ENCODE measurements at regions not wholly inside any gene's neighbourhood (a gene's known extent, or its start where the extent isn't known, plus 50 kb on each side); places are given as distances from the start of the nearest gene placed in this dataset.

DNA sequence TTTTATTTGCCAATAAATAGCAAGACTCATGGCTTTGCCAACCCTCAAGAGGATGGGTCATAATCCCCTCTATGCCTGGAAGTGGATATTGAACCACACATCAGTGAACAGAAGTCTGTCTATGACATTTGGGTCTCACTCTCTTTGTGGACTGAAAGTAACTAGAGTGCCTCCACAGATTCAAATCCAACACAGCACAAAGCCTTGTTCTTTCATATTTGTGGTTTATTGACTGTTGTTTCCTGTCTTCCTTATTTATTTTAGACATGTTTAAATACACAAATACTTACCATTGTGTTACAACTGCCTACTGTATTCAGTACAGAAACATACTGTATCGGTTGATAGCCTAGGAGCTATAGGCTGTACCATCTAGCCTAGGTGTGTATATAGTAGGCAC, 121.9 kb downstream of the TSN start:
- Histone ChIP-seq H2AK5ac (ENCODE audit: low read depth, low read length) (no peak overlapping the region), H3K27ac (replicated peaks; ENCODE audit: low read length) (no peak overlapping the region), H2AFZ (ENCODE audit: low read length) (no peak overlapping the region), H3K79me1 (ENCODE audit: low read depth, low read length) (no peaks in the 10 kb centered on the region), H2BK5ac (ENCODE audit: low read length) (no peak overlapping the region), H2BK12ac (ENCODE audit: low read length) (no peak overlapping the region), H4K8ac (ENCODE audit: low read depth, low read length) (no peak overlapping the region), H3K9me3 (replicated peaks in 1 of 2; ENCODE audit: control insufficient read depth in 2 of 2, insufficient read depth in 1 of 2, low read depth in 1 of 2, low read length in 2 of 2) (no peaks in the 10 kb centered on the region), H2BK120ac (ENCODE audit: low read depth, low read length) (no peak overlapping the region), H3K36me3 (replicated peaks in 1 of 2; ENCODE audit: control insufficient read depth in 2 of 2, insufficient read depth in 2 of 2, low read length in 2 of 2) (no peaks in the 10 kb centered on the region), H3K27me3 (ENCODE audit: control insufficient read depth in 3 of 3, insufficient read depth in 3 of 3, low read depth in 1 of 3, low read length in 3 of 3) (no peaks in the 10 kb centered on the region), H3K4me2 (ENCODE audit: insufficient read depth, low read length, poor library complexity, severe bottlenecking) (no peak overlapping the region), H3K4me3 (ENCODE audit: low read length in 2 of 2) (no peak overlapping the region), H3K4ac (ENCODE audit: low read length) (no peak overlapping the region), H3K14ac (ENCODE audit: low read length) (no peak overlapping the region), H3K23ac (ENCODE audit: low read depth, low read length, poor library complexity) (no peak overlapping the region), H3K9ac (ENCODE audit: low read depth, low read length, poor library complexity) (no peak overlapping the region), H4K91ac (ENCODE audit: low read depth, low read length, poor library complexity) (no peak overlapping the region), H3K18ac (ENCODE audit: low read length) (no peak overlapping the region), H2BK15ac (ENCODE audit: low read length) (no peak overlapping the region), H3K4me1 (ENCODE audit: control insufficient read depth in 2 of 2, insufficient read depth in 1 of 2, low read depth in 1 of 2, low read length in 2 of 2) (peaks cover 8 to 12% of the 10 kb centered on the region in 2 donors)
- DNase-seq (ENCODE audit: low spot score): no peak
- no CpG with 5 or more reads among the region's 1 CpG for whole genome bisulfite sequencing, 2 donors (ENCODE audit: extremely low coverage in 2 of 2, insufficient read length in 2 of 2, insufficient replicate concordance in 1 of 2)

DNA sequence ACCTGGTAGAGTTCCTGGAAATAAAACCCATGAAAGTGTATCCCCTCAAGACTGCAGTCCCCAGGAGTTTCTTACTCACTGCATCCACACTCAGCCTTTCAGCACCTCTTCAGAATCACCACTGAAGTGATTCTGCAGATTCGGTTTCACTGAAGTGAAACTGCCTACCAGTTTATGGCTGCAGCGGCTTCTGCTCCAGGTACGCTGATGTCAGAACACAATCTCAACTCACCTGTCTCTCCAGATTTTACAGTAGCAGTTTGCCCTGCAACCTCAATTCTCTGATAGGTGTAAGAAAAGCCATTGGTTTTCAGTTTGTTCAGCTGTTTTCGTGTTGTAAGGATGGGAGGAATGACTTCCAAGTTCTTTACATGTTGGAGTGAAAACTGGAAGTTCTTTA, 124.8 kb downstream of the TSN start:
- DNase-seq (ENCODE audit: low spot score): no peak
- Histone ChIP-seq H3K36me3 (replicated peaks in 1 of 2; ENCODE audit: control insufficient read depth in 2 of 2, insufficient read depth in 2 of 2, low read length in 2 of 2) (no peaks in the 10 kb centered on the region), H3K79me1 (ENCODE audit: low read depth, low read length) (no peaks in the 10 kb centered on the region), H3K9me3 (replicated peaks in 1 of 2; ENCODE audit: control insufficient read depth in 2 of 2, insufficient read depth in 1 of 2, low read depth in 1 of 2, low read length in 2 of 2) (no peaks in the 10 kb centered on the region), H2BK15ac (ENCODE audit: low read length) (no peak overlapping the region), H3K4me3 (ENCODE audit: low read length in 2 of 2) (no peak overlapping the region), H3K4me2 (ENCODE audit: insufficient read depth, low read length, poor library complexity, severe bottlenecking) (no peak overlapping the region), H3K23ac (ENCODE audit: low read depth, low read length, poor library complexity) (no peak overlapping the region), H4K91ac (ENCODE audit: low read depth, low read length, poor library complexity) (no peak overlapping the region), H2BK12ac (ENCODE audit: low read length) (no peak overlapping the region), H3K18ac (ENCODE audit: low read length) (no peak overlapping the region), H3K27ac (replicated peaks; ENCODE audit: low read length) (no peak overlapping the region), H2AK5ac (ENCODE audit: low read depth, low read length) (no peak overlapping the region), H3K27me3 (ENCODE audit: control insufficient read depth in 3 of 3, insufficient read depth in 3 of 3, low read depth in 1 of 3, low read length in 3 of 3) (no peaks in the 10 kb centered on the region), H3K4me1 (ENCODE audit: control insufficient read depth in 2 of 2, insufficient read depth in 1 of 2, low read depth in 1 of 2, low read length in 2 of 2) (peaks cover 5 to 9% of the 10 kb centered on the region in 2 donors), H3K4ac (ENCODE audit: low read length) (no peak overlapping the region), H2BK120ac (ENCODE audit: low read depth, low read length) (no peak overlapping the region), H4K8ac (ENCODE audit: low read depth, low read length) (no peak overlapping the region), H3K14ac (ENCODE audit: low read length) (no peak overlapping the region), H2AFZ (ENCODE audit: low read length) (no peak overlapping the region), H3K9ac (ENCODE audit: low read depth, low read length, poor library complexity) (no peak overlapping the region), H2BK5ac (ENCODE audit: low read length) (no peak overlapping the region)
- WGBS, 2 donors (ENCODE audit: extremely low coverage in 2 of 2, insufficient read length in 2 of 2, insufficient replicate concordance in 1 of 2): no CpG with 5 or more reads among the region's 4 CpGs

DNA sequence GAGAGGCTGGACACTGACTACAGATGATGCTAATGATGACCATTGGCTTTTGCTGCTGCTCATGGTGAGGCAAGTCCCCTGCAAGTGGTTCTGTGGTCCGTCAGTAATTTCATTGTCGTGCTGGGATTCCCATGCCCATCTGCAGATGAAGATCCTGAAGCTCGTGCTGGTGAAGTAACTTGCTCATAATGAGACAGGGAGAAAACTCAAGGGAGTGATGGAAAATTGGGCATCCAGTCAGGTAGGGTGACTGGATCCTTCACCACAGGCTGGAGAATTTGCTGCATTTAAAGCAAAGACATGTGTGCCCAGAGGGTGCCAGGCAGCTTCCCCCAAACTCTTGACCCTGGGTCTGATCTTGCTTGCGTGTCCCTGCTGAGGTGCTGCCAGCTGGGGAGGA, 125.6 kb downstream of the TSN start:
- no peak overlapping the region for H4K91ac ChIP-seq (ENCODE audit: low read depth, low read length, poor library complexity)
- no peaks in the 10 kb centered on the region for H3K79me1 ChIP-seq (ENCODE audit: low read depth, low read length)
- no peak overlapping the region for H2BK15ac ChIP-seq (ENCODE audit: low read length)
- H3K27me3 ChIP-seq (ENCODE audit: control insufficient read depth in 3 of 3, insufficient read depth in 3 of 3, low read depth in 1 of 3, low read length in 3 of 3): no peaks in the 10 kb centered on the region
- H3K18ac ChIP-seq (ENCODE audit: low read length): no peak overlapping the region
- H3K23ac ChIP-seq (ENCODE audit: low read depth, low read length, poor library complexity): no peak overlapping the region
- H3K9me3 ChIP-seq (replicated peaks in 1 of 2; ENCODE audit: control insufficient read depth in 2 of 2, insufficient read depth in 1 of 2, low read depth in 1 of 2, low read length in 2 of 2): no peaks in the 10 kb centered on the region
- WGBS, 2 donors (ENCODE audit: extremely low coverage in 2 of 2, insufficient read length in 2 of 2, insufficient replicate concordance in 1 of 2): no CpG with 5 or more reads among the region's 4 CpGs
- no peak overlapping the region for H3K14ac ChIP-seq (ENCODE audit: low read length)
- no peak overlapping the region for H2BK120ac ChIP-seq (ENCODE audit: low read depth, low read length)
- no peak overlapping the region for H2AFZ ChIP-seq (ENCODE audit: low read length)
- H4K8ac ChIP-seq (ENCODE audit: low read depth, low read length): no peak overlapping the region
- no peak overlapping the region for H3K27ac ChIP-seq (replicated peaks; ENCODE audit: low read length)
- H3K4me2 ChIP-seq (ENCODE audit: insufficient read depth, low read length, poor library complexity, severe bottlenecking): no peak overlapping the region
- H2BK12ac ChIP-seq (ENCODE audit: low read length): no peak overlapping the region
- no peak overlapping the region for H3K4me3 ChIP-seq (ENCODE audit: low read length in 2 of 2)
- H3K4me1 ChIP-seq (ENCODE audit: control insufficient read depth in 2 of 2, insufficient read depth in 1 of 2, low read depth in 1 of 2, low read length in 2 of 2): peaks cover 5 to 9% of the 10 kb centered on the region in 2 donors
- no peak overlapping the region for H2BK5ac ChIP-seq (ENCODE audit: low read length)
- no peaks in the 10 kb centered on the region for H3K36me3 ChIP-seq (replicated peaks in 1 of 2; ENCODE audit: control insufficient read depth in 2 of 2, insufficient read depth in 2 of 2, low read length in 2 of 2)
- H3K9ac ChIP-seq (ENCODE audit: low read depth, low read length, poor library complexity): no peak overlapping the region
- H3K4ac ChIP-seq (ENCODE audit: low read length): no peak overlapping the region
- H2AK5ac ChIP-seq (ENCODE audit: low read depth, low read length): no peak overlapping the region
- no peak for DNase-seq (ENCODE audit: low spot score)

DNA sequence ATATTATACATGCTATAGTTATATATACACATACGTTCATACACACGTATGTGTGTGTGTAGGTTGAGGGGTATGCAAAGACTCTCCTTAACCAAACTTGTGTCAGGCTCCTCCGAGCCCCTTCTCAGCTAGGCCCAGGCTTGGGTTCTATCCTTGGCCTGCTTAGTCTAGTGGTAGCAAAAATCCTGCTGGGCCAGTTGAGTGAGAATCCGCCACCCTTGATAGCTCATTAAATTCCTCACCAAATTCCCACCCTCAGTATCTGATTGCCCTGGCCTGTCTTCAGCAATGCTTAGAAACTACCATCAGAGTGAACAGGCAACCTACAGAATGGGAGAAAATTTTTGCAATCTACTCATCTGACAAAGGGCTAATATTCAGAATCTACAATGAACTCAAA, 126.5 kb downstream of the TSN start:
- H3K79me1 ChIP-seq (ENCODE audit: low read depth, low read length): no peaks in the 10 kb centered on the region
- no CpG with 5 or more reads among the region's 4 CpGs for WGBS, 2 donors (ENCODE audit: extremely low coverage in 2 of 2, insufficient read length in 2 of 2, insufficient replicate concordance in 1 of 2)
- H3K14ac ChIP-seq (ENCODE audit: low read length): no peak overlapping the region
- peaks cover 5 to 9% of the 10 kb centered on the region in 2 donors for H3K4me1 ChIP-seq (ENCODE audit: control insufficient read depth in 2 of 2, insufficient read depth in 1 of 2, low read depth in 1 of 2, low read length in 2 of 2)
- no peak overlapping the region for H2BK5ac ChIP-seq (ENCODE audit: low read length)
- DNase-seq (ENCODE audit: low spot score): no peak
- H3K9ac ChIP-seq (ENCODE audit: low read depth, low read length, poor library complexity): no peak overlapping the region
- no peak overlapping the region for H3K18ac ChIP-seq (ENCODE audit: low read length)
- no peak overlapping the region for H2BK12ac ChIP-seq (ENCODE audit: low read length)
- H4K91ac ChIP-seq (ENCODE audit: low read depth, low read length, poor library complexity): no peak overlapping the region
- H3K9me3 ChIP-seq (replicated peaks in 1 of 2; ENCODE audit: control insufficient read depth in 2 of 2, insufficient read depth in 1 of 2, low read depth in 1 of 2, low read length in 2 of 2): no peaks in the 10 kb centered on the region
- no peak overlapping the region for H3K4ac ChIP-seq (ENCODE audit: low read length)
- H2AFZ ChIP-seq (ENCODE audit: low read length): no peak overlapping the region
- H3K23ac ChIP-seq (ENCODE audit: low read depth, low read length, poor library complexity): no peak overlapping the region
- H3K36me3 ChIP-seq (replicated peaks in 1 of 2; ENCODE audit: control insufficient read depth in 2 of 2, insufficient read depth in 2 of 2, low read length in 2 of 2): no peaks in the 10 kb centered on the region
- no peak overlapping the region for H2BK15ac ChIP-seq (ENCODE audit: low read length)
- no peak overlapping the region for H2AK5ac ChIP-seq (ENCODE audit: low read depth, low read length)
- no peak overlapping the region for H3K27ac ChIP-seq (replicated peaks; ENCODE audit: low read length)
- H3K27me3 ChIP-seq (ENCODE audit: control insufficient read depth in 3 of 3, insufficient read depth in 3 of 3, low read depth in 1 of 3, low read length in 3 of 3): no peaks in the 10 kb centered on the region
- no peak overlapping the region for H4K8ac ChIP-seq (ENCODE audit: low read depth, low read length)
- no peak overlapping the region for H3K4me2 ChIP-seq (ENCODE audit: insufficient read depth, low read length, poor library complexity, severe bottlenecking)
- no peak overlapping the region for H2BK120ac ChIP-seq (ENCODE audit: low read depth, low read length)
- H3K4me3 ChIP-seq (ENCODE audit: low read length in 2 of 2): no peak overlapping the region

Measured in neuronal stem cell (in vitro differentiated cells).